SK-N-MC (cell line): ENCODE measurements at regions not wholly inside any gene's neighbourhood (a gene's known extent, or its start where the extent isn't known, plus 50 kb on each side); places are given as distances from the start of the nearest gene placed in this dataset.

Experiments used
- EZH2 ChIP-seq: fragments of 200-600 bp; sonication (generic); IDR thresholded peaks from one replicate; pipeline ENCODE4 v1.6.1; 2017; ENCODE audit warnings: antibody characterized with exemption
- POLR2AphosphoS5 ChIP-seq: IDR thresholded peaks from 2 replicates; pipeline ENCODE4 v1.6.1; 2012; ENCODE audit warnings: mild to moderate bottlenecking, low read depth, low read length, borderline replicate concordance

DNA sequence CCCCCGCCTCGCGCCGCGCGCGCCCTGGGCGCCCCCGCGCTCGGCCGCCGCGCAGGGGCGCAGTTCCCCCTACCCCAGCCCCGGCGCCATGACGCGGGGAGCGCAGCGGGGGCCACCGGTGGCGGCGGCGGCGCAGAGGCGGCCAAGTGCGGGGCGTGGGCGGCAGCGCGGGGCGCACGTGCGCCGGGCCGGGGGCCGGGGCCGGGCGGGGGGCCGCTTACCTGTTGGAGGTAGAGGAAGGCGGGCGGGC, 108.3 kb downstream of the ENGASE start:
- TF ChIP-seq POLR2AphosphoS5 (no peak), EZH2 (no peak)
